Testis (tissue), 2 donors: ENCODE measurements at regions not wholly inside any gene's neighbourhood (a gene's known extent, or its start where the extent isn't known, plus 50 kb on each side); places are given as distances from the start of the nearest gene placed in this dataset.

Source experiments
- POLR2A ChIP-seq: fragments of 450-650 bp; IDR thresholded peaks from one replicate; pipeline ENCODE4 v1.6.1; 2017; ENCODE audit warnings: antibody characterized with exemption, mild to moderate bottlenecking, moderate library complexity
- TF ChIP-seq, protein P1 (sequence below), 3 experiments: fragments of 450-650 bp in 2 of 3; fragments of 200-600 bp in 1 of 3; sonication (generic) in 1 of 3; IDR thresholded peaks; one replicate each; pipeline ENCODE4 v1.5.1; 2016 to 2019; ENCODE audit warnings: antibody characterized with exemption in 3 of 3, mild to moderate bottlenecking in 2 of 3, moderate library complexity in 1 of 3

DNA sequence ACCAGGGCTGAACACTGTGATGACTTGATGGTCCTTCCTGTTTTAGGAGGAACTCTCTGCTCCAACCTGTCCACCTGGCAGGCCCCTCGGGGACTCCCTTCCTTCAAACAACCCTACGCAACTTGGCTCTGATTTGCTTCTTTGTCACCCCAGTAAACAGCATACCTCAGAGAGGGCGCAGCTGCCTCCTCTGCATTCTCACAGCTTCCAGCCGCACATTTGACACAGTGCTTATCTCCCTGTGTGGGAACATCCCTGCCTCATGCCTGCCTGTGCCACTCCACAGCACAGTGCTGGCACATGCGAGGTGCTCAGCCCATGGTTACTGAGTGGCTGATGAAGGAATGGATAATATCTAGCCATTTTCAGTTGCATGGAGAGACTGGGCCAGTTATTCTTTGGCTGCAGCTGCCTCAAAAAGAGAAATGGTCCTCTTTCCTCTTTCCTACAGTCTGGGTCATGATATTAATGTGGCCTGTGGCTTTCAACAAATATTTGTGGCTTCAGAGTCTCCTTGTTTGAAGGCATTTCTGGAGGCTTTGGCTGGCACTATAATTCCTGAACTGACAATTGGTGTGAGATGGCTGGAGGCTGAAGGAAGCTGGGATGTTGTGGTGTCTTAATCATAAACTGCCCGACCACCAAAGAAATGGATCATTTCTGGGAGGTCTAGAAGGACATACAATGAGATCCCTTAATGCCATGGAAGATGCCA is 77.9 kb downstream of the TENT5C start:
- TF ChIP-seq, protein P1, sequence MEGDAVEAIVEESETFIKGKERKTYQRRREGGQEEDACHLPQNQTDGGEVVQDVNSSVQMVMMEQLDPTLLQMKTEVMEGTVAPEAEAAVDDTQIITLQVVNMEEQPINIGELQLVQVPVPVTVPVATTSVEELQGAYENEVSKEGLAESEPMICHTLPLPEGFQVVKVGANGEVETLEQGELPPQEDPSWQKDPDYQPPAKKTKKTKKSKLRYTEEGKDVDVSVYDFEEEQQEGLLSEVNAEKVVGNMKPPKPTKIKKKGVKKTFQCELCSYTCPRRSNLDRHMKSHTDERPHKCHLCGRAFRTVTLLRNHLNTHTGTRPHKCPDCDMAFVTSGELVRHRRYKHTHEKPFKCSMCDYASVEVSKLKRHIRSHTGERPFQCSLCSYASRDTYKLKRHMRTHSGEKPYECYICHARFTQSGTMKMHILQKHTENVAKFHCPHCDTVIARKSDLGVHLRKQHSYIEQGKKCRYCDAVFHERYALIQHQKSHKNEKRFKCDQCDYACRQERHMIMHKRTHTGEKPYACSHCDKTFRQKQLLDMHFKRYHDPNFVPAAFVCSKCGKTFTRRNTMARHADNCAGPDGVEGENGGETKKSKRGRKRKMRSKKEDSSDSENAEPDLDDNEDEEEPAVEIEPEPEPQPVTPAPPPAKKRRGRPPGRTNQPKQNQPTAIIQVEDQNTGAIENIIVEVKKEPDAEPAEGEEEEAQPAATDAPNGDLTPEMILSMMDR (IDR thresholded peaks at IDR 0.05) = no peak
- no peak for TF ChIP-seq POLR2A
